NCI-H748 (cell line): ENCODE measurements at regions not wholly inside any gene's neighbourhood (a gene's known extent, or its start where the extent isn't known, plus 50 kb on each side); places are given as distances from the start of the nearest gene placed in this dataset.
A peak's percentile ranks its signal among the peaks of the same experiment; 100 is the strongest.

Experiments used
- DNase-seq: peaks from one replicate; lab custom pipeline; 2025; ENCODE audit not compliant: unreplicated experiment; lab: John Stamatoyannopoulos, UW

- DNase-seq: peak; percentile 39
These were observed 299.0 kb upstream of the MSX2 start for GRCh38 chr5:174425271-174425963.

DNA sequence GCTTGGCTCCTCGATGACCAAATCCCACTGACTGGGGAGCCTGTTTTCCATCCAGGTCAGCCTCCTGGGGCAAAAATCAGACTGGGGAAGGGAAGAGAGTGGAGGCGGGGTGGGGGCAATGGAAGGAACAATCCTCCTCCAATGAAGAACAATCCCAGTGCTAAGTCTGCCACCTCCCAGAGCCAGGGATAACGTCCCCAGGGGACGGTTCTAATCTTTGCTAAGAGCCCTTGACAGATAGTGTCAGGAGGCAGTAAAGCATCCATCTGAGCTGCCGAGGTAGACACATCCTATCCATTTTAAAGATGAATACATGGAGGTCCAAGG, 298.5 kb upstream of the MSX2 start:
- DNase-seq: no peak

DNA sequence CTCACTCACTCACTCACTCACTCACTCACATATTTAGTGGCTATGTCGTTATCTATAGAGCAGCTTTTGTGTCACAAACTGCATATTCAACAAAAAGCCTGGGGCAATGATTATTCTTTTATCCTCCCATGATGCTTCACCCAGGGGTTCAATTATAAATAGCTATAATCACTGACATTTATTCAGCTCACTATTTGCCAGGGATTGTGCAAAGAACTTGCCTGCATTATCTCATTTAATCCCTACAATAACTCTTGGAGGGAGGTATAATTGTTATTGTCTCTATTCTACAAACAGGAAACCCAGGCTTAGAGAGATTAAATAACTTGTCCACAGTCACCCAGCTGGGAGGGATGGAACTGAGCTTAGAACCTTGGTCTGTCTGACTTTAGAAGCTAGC, 298.0 kb upstream of the MSX2 start:
- DNase-seq: peak; percentile 88

DNA sequence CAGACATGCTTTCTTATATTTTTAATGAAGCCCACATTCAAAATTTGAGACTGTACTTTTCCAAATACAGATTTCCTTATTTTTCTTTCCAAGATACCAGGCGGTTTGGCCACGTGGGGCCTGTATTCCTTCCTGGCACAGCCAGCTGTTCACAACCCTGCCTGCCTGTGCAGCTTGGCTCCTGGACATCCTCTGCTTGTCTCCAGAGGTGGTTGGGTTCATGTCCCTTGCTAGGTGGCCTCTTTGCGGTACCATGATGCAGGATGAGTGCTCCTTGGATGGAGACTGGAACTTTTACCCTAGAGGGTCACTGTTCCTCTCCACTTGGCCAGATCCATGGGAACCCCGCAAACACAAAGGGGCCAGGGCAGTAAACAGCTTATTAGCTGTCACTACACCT, 297.5 kb upstream of the MSX2 start:
- DNase-seq: no peak

GRCh38 chr5:174427304-174427703, 297.1 kb upstream of the MSX2 start:
- DNase-seq: peak; percentile 88

DNA sequence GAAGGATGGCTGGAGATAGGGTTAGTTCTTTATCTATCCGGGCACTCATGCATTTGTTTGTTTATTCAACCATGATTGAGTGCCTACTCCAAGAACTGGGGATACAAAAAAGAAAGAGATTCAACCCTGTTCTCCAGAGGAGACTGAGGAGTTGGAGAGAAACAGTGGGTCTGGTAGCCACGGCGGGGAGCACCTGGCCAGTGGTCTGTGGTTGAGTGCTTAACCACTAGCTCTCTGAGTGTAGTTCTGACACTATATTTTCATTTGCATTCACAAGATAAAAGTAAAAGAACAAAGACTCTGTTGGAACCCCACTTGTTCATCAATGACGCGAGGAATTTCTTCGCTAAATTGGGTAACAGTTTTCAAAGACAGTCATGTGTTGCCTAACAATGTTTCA, 295.5 kb upstream of the MSX2 start:
- DNase-seq: no peak

DNA sequence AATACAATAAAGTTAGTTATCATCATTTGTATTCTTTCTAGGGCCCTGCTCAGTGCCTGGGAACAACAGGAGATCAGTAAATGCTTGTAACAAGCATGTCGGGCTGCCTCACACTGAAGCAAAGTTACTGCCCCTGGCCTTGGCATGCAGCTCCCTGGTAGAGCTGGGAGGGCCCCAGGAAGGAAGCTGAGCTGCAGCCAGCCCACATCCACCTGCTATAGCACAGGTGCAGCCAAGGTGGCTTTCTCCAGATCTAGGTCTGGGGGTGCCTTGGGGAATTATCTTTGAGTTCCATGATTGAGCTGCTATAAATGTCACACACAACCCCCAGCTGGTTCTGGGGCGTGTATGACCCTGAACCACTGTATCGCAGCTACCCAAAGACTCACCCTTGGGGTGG, 293.4 kb upstream of the MSX2 start:
- no peak for DNase-seq

- no peak for DNase-seq
These were observed 292.9 kb upstream of the MSX2 start for GRCh38 chr5:174431504-174431903.

DNA sequence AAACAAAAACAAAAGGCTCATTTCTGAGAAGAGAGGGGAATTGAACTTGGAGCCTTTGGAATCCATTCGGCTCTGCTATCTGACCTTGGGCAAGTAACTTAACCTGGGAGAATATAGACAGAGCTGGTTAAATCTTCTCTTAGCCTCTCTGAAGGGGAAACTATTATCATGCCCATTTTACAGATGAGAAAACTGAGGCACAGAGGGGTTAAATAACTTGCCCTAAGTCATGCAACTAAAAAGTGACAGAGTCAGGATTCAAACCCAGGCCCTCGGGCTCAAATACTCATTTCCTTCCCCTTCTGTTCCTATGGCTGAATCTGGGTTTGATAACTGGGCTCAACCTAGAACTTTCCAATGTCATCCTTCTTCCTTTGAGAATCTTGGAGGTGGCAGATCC, 291.3 kb upstream of the MSX2 start:
- no peak for DNase-seq

- no peak for DNase-seq
These were observed 287.6 kb upstream of the MSX2 start for GRCh38 chr5:174436750-174437149.

DNA sequence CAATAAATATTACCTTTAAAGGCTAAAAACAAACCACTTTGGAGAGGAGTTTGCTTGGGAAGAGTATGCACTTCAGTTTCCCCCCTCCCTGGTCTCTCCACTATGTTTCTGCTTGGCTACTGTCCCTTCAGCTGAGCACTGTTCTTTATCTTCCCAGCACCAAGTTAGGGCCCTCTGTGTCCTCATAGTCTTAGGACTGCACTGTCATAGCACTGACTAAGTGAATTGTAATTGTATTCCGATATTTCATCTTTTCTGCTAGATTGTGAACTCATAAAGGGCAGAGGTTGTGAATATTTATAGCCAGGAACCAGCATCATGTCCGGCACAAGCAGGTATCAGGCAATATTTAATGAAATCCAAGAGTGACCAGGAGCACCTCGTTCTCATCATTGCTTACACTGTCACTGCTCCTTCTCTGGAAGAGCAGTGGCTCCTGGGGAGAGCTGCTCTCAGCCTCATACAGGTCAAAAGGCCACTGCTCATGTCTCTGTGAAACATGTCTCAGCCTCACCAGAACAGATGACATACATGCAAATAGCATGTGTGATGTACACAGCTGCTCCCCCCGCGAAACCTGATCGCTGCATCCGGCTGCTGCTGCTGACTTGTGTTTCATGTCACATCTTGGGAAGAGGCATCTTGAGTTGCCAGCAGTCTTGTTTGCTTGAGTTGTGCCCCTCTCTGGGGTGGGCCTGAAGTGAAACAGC, 279.7 kb upstream of the MSX2 start:
- DNase-seq: no peak

- no peak for DNase-seq
These were observed 277.9 kb upstream of the MSX2 start for GRCh38 chr5:174446446-174446845.

DNA sequence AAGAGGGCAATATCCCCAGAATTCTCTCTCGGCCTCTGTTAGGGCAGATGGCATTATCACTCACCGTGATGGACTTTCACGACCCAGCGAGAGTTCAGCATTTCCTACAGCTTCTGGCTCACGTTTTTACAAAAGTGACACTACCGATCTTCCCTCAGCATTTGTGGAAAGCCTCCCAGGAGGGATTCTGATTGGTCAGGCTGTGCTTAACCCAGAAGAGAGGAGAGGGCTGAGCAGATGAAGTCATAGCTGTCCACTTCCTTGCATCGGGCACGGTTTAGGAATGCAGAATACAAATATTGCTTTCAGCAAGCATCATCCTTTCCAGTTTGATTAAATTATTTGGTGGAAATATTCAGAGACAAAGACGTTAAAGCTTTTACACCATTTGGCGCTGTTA, 277.4 kb upstream of the MSX2 start:
- DNase-seq: no peak

- no peak for DNase-seq
These were observed 276.3 kb upstream of the MSX2 start for GRCh38 chr5:174448041-174448440.

- no peak for DNase-seq
These were observed 275.7 kb upstream of the MSX2 start for GRCh38 chr5:174448662-174449061.

DNA sequence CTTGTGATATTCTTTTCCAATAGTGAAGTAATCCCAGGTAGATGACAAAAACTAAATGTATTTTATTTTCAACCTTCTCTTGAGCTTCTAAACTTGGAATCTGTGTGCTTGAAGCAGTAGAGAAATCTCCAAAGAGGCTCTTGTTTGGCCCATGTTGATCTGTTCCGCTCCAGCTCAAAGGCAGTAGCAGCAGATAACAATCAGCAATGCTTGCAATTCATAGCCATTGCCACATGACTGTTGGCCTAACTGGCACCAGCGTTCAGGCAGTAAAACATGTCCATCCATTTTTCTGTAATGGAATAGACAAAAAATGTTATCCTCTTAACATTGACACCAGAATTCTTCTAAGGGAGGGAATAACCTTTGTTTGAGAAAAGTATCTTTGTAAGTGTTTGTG, 270.7 kb upstream of the MSX2 start:
- no peak for DNase-seq

DNA sequence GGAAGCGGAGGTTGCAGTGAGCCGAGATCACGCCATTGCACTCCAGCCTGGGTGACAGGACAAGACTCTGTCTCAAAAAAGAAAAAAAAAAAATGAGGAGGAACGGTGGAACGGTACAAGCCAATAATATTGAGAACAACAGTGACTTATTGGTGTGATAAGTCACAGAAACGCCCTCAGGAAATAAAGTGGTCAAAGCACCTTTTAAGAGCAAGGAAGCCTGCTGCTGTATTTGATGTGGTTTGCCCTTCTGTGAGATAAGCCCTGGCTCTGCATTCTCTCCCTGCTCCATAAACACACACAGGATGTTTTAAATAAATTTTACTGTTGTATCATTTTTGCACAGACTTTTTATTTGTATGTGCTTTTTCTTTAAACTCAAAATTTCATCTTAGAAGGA, 269.9 kb upstream of the MSX2 start:
- no peak for DNase-seq

DNA sequence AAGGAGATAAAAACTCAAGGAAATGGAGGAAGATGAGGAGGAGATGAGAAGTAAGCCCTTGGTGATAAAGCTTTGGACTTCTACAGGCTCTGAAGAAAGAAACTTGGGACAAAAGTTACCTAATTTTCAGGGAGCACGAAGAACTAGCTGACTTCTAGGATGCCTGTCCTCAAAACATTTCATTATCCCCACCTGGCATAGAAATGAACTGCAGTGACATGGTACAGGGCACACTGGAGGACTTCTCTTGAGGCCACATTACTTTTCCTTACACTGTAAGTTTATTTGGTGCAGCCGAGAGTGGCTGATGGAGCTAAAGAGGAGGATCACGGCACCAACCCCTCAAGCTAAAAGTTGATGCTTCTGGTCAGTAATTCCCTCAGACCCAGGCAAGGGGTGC, 269.5 kb upstream of the MSX2 start:
- no peak for DNase-seq

DNA sequence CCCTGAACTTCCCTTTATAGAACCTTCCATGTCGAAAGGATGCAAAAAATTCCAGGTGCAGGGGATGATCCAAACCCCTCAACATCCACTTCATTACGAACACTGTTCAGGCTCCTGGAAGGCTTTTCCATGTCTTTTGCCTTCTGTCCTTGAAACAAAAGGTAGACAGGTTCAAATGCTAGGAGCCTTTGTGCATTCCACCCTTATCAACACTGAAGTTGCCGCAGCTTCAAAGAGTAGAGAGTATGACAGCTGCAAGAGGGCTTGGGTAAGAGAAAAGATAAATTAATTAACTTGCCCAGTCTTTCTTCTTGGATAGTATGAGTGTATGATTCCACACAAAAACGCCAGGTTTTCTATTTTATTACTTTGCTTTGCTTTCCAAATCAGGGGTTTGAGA, 269.1 kb upstream of the MSX2 start:
- DNase-seq: no peak

GRCh38 chr5:174457141-174457678, 267.2 kb upstream of the MSX2 start:
- DNase-seq: peak; percentile 31

GRCh38 chr5:174459071-174459702, 265.2 kb upstream of the MSX2 start:
- DNase-seq: no peak

DNA sequence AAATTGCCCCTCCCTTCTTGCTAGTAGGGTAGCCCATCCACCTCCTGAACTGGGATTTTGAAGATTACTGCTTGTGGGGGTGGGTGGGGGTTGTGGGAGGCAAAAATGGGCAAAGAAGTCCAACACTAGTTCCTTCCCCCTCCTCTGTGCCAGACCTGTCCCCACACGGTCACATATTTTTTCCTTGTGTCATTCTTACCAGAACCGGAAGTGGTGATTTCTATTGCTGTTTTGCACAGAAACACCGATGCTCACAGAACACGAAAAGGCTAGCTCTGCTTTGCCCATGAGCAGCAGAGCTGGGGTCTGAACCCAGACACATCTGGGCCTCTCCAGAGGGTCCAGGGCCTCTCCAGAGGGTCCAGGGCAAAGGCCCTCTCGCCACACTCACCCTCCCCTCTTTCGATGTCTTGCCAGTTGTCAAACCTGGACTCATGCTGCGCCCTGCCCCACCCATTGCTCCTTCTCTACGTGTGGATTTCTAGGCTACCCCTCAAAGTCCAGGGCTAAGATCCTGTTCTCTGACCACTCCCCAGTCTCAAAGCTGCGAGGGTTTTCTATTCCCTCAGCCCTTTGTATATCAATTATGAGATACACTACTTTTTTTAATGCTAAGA, 264.4 kb upstream of the MSX2 start:
- no peak for DNase-seq
